ENCODE measurements at regions not wholly inside any gene's neighbourhood (a gene's known extent, or its start where the extent isn't known, plus 50 kb on each side); places are given as distances from the start of the nearest gene placed in this dataset.

- no peak overlapping the region for H3K4me3 ChIP-seq (ENCODE audit: insufficient read depth, low read depth, low read length)
- no peak for DNase-seq
- no peaks in the 10 kb centered on the region for H3K36me3 ChIP-seq (replicated peaks; ENCODE audit: control insufficient read depth, insufficient read depth, low read length)
- H3K27me3 ChIP-seq (ENCODE audit: control insufficient read depth, insufficient read depth, low read length), result no peaks in the 10 kb centered on the region
These were observed 210.1 kb downstream of the CD47 start for GRCh38 chr3:107880702-107881101.

- DNase-seq, result no peak
- Histone ChIP-seq H3K27me3 (ENCODE audit: control insufficient read depth, insufficient read depth, low read length) (no peaks in the 10 kb centered on the region), H3K4me3 (ENCODE audit: insufficient read depth, low read depth, low read length) (no peak overlapping the region), H3K36me3 (replicated peaks; ENCODE audit: control insufficient read depth, insufficient read depth, low read length) (no peaks in the 10 kb centered on the region)
These were observed 212.9 kb downstream of the CD47 start for GRCh38 chr3:107877936-107878335.

- Histone ChIP-seq H3K36me3 (replicated peaks; ENCODE audit: control insufficient read depth, insufficient read depth, low read length) (no peaks in the 10 kb centered on the region), H3K27me3 (ENCODE audit: control insufficient read depth, insufficient read depth, low read length) (no peaks in the 10 kb centered on the region), H3K4me3 (ENCODE audit: insufficient read depth, low read depth, low read length) (no peak overlapping the region)
- no peak for DNase-seq
These were observed 219.7 kb downstream of the CD47 start for GRCh38 chr3:107870943-107871638.

GRCh38 chr3:107870096-107870495, 220.7 kb downstream of the CD47 start:
- Histone ChIP-seq H3K36me3 (replicated peaks; ENCODE audit: control insufficient read depth, insufficient read depth, low read length) (no peaks in the 10 kb centered on the region), H3K27me3 (ENCODE audit: control insufficient read depth, insufficient read depth, low read length) (no peaks in the 10 kb centered on the region), H3K4me3 (ENCODE audit: insufficient read depth, low read depth, low read length) (no peak overlapping the region)
- DNase-seq, result no peak

- Histone ChIP-seq H3K36me3 (replicated peaks; ENCODE audit: control insufficient read depth, insufficient read depth, low read length) (no peaks in the 10 kb centered on the region), H3K4me3 (ENCODE audit: insufficient read depth, low read depth, low read length) (no peak overlapping the region), H3K27me3 (ENCODE audit: control insufficient read depth, insufficient read depth, low read length) (no peaks in the 10 kb centered on the region)
- no peak for DNase-seq
These were observed 222.4 kb downstream of the CD47 start for GRCh38 chr3:107868449-107868848.

- no peaks in the 10 kb centered on the region for H3K27me3 ChIP-seq (ENCODE audit: control insufficient read depth, insufficient read depth, low read length)
- H3K36me3 ChIP-seq (replicated peaks; ENCODE audit: control insufficient read depth, insufficient read depth, low read length), result no peaks in the 10 kb centered on the region
- no peak for DNase-seq
- H3K4me3 ChIP-seq (ENCODE audit: insufficient read depth, low read depth, low read length), result no peak overlapping the region
These were observed 228.9 kb downstream of the CD47 start for GRCh38 chr3:107861904-107862303.

GRCh38 chr3:107861422-107861821, 229.4 kb downstream of the CD47 start:
- no peaks in the 10 kb centered on the region for H3K36me3 ChIP-seq (replicated peaks; ENCODE audit: control insufficient read depth, insufficient read depth, low read length)
- no peak for DNase-seq

More at GRCh38 chr3:107861422-107861821, 229.4 kb downstream of the CD47 start:
- Histone ChIP-seq H3K27me3 (ENCODE audit: control insufficient read depth, insufficient read depth, low read length) (no peaks in the 10 kb centered on the region), H3K4me3 (ENCODE audit: insufficient read depth, low read depth, low read length) (no peak overlapping the region)

Measured in H7 (cell line).